ENCODE measurements at regions not wholly inside any gene's neighbourhood (a gene's known extent, or its start where the extent isn't known, plus 50 kb on each side); places are given as distances from the start of the nearest gene placed in this dataset.
"Not testable (repeated sequence)": the region's sequence is repeated elsewhere in the genome, so short reads cannot be mapped to it uniquely, and the experiment has no call there.

- DNase-seq (ENCODE audit: low read depth), result no peak
Measured at GRCh38 chr2:129914538-129915302, 64.7 kb upstream of the RAB6C start.

- DNase-seq (ENCODE audit: low read depth), result no peak
Measured at GRCh38 chr2:129915303-129915840, 64.1 kb upstream of the RAB6C start.

- no peak for DNase-seq (ENCODE audit: low read depth)
Measured at GRCh38 chr2:129918604-129919003, 60.9 kb upstream of the RAB6C start.

- no peak for DNase-seq (ENCODE audit: low read depth)
Measured at GRCh38 chr2:129922571-129923264, 56.7 kb upstream of the RAB6C start.

GRCh38 chr2:129923265-129924091, 56.0 kb upstream of the RAB6C start:
- DNase-seq (ENCODE audit: low read depth), result peak; percentile 13

GRCh38 chr2:129924115-129924514, 55.4 kb upstream of the RAB6C start:
- not testable (repeated sequence) for DNase-seq (ENCODE audit: low read depth)

GRCh38 chr2:129925381-129925780, 54.1 kb upstream of the RAB6C start:
- DNase-seq (ENCODE audit: low read depth), result no peak

- DNase-seq (ENCODE audit: low read depth), result no peak
Measured at GRCh38 chr2:129927696-129928095, 51.8 kb upstream of the RAB6C start.

- DNase-seq (ENCODE audit: low read depth), result no peak
Measured at GRCh38 chr2:129929321-129930290, 49.9 kb upstream of the RAB6C start.

Measured in stimulated activated CD8-positive, alpha-beta memory T cell treated with anti-CD3 and anti-CD28 coated beads, Interleukin-4, amount 100 ng/mL, for 24 hours (primary cell).